IPS-15b (cell line): ENCODE measurements at regions not wholly inside any gene's neighbourhood (a gene's known extent, or its start where the extent isn't known, plus 50 kb on each side); places are given as distances from the start of the nearest gene placed in this dataset.
"Not testable (repeated sequence)": the region's sequence is repeated elsewhere in the genome, so short reads cannot be mapped to it uniquely, and the experiment has no call there.

Experiments used
- H3K27me3 ChIP-seq: one replicate; pipeline ENCODE4 v1.6.1; 2013; ENCODE audit warnings: low read length; ENCODE audit not compliant: control insufficient read depth, insufficient read depth
- H3K36me3 ChIP-seq: one replicate; pipeline ENCODE4 v1.6.1; 2013; ENCODE audit warnings: low read length; ENCODE audit not compliant: control insufficient read depth, insufficient read depth
- H3K4me1 ChIP-seq: one replicate; pipeline ENCODE4 v1.6.1; 2013; ENCODE audit warnings: mild to moderate bottlenecking, low read length; ENCODE audit not compliant: control insufficient read depth, insufficient read depth
- H3K4me3 ChIP-seq: one replicate; pipeline ENCODE4 v1.5.1; 2013; ENCODE audit warnings: low read depth, low read length
- H3K9ac ChIP-seq: one replicate; pipeline ENCODE4 v1.6.1; 2013; ENCODE audit warnings: low read depth, mild to moderate bottlenecking, low read length
- H3K9me3 ChIP-seq: one replicate; pipeline ENCODE4 v1.6.1; 2013; ENCODE audit warnings: mild to moderate bottlenecking, low read length; ENCODE audit not compliant: control insufficient read depth, insufficient read depth

DNA sequence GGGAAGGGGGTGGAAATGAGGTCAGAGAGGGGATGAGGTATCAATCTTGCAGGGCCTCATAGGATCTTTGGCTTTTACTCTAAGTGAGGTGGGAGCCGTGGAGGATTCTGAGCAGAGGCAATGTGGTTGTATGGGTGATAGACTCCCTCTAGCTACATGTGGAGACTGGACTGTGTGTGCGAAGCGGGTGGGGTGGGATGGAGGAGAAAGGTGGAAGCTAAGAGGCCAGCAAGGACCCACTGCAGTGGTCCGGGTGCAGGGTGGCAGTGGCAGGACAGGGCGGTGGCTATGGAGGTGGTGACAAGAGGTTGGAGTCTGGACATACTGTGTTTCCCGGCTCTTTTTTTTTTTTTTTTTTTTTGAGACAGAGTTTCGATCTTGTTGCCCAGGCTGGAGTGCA, 62.4 kb upstream of the PTPN1 start:
- Histone ChIP-seq H3K9me3 (no peaks in the 10 kb centered on the region), H3K4me3 (no peak overlapping the region), H3K36me3 (no peaks in the 10 kb centered on the region), H3K4me1 (peaks cover 2% of the 10 kb centered on the region), H3K27me3 (no peaks in the 10 kb centered on the region), H3K9ac (no peak overlapping the region)

GRCh38 chr20:50448625-50449403, 61.4 kb upstream of the PTPN1 start:
- not testable (repeated sequence) for H3K27me3 ChIP-seq, H3K4me3 ChIP-seq, H3K4me1 ChIP-seq, H3K36me3 ChIP-seq, H3K9me3 ChIP-seq, H3K9ac ChIP-seq

- Histone ChIP-seq H3K36me3 (no peaks in the 10 kb centered on the region), H3K4me1 (peaks cover 2% of the 10 kb centered on the region), H3K9ac (no peak overlapping the region), H3K9me3 (no peaks in the 10 kb centered on the region), H3K27me3 (no peaks in the 10 kb centered on the region), H3K4me3 (no peak overlapping the region)
Measured at GRCh38 chr20:50449738-50450492, 60.3 kb upstream of the PTPN1 start.

- H3K4me1 ChIP-seq: peaks cover 2% of the 10 kb centered on the region
- H3K9ac ChIP-seq: no peak overlapping the region
- no peaks in the 10 kb centered on the region for H3K27me3 ChIP-seq
- no peaks in the 10 kb centered on the region for H3K9me3 ChIP-seq
- H3K36me3 ChIP-seq: no peaks in the 10 kb centered on the region
- no peak overlapping the region for H3K4me3 ChIP-seq
Measured at GRCh38 chr20:50450493-50450826, 59.7 kb upstream of the PTPN1 start.

DNA sequence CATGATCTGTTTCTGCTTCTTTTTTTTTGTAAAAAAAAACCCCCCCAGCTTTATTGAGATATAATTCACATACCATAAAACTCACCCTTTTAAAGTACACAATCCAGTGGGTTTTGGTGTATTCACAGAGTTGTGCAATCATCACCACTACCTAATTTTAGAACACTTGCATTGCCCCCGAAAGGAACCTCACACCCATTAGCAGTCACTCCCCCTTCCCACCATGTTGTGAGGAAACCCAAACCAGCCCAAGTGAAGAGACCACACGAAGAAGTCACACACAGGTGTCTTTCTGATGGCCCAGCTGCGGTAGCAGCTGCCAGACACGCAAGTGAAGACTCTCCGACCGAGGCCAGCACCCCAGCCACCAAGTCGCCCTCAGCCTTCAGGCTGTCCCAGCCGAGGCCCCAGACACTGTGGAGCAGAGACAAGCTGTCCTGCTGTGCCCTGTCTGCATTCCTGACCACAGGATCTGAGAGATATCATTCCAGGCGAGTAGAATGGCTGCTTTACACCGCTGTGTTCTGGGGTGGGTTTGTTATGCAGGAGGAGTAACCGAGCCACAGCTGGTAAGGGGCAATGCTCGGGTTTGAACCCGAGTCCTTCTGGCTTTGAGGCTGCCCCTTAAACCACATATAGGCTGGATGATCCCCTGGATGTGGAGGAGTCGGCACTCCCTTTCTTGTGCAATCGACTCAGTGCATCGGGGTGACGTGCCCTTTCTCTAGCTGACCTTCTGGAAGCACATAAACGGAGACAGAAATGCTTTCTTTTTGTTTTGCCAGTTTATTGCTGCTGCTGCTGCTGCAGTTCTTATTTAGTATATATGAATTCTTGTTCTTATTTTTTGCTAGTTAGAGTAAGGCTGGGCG, 59.1 kb upstream of the PTPN1 start:
- Histone ChIP-seq H3K27me3 (no peaks in the 10 kb centered on the region), H3K4me3 (no peak overlapping the region), H3K9ac (no peak overlapping the region), H3K36me3 (no peaks in the 10 kb centered on the region), H3K4me1 (peaks cover 2% of the 10 kb centered on the region), H3K9me3 (no peaks in the 10 kb centered on the region)

DNA sequence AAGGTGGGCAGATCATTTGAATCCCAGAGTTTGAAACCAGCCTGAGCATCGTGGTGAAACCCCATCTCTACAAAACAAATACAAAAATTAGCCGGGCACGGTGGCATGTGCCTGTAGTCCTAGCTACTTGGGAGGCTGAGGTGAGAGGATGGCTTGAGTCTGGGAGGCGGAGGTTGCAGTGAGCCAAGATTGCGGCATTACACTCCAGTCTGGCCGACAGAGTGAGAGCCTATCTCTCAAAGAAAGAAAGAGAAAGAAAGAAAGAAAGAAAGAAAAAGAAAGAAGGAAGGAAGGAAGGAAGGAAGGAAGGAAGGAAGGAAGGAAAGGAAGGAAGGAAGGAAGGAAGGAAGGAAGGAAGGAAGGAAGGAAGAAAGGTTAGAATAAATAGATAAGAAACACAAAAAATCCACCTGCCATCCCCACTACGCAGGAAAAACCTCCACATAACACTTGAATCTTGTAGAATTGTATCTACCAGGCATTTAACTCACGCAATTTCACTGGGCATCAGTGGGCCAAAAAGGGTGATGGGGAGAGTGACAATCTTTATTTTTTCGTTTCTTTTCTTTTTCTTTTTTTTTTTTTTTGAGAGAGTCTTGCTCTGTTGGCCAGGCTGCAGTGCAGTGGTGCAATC, 58.3 kb upstream of the PTPN1 start:
- not testable (repeated sequence) for H3K27me3 ChIP-seq, H3K4me3 ChIP-seq, H3K9ac ChIP-seq

GRCh38 chr20:50453533-50454244, 56.5 kb upstream of the PTPN1 start:
- H3K4me1 ChIP-seq: peaks cover 2% of the 10 kb centered on the region
- no peaks in the 10 kb centered on the region for H3K27me3 ChIP-seq
- no peaks in the 10 kb centered on the region for H3K36me3 ChIP-seq
- H3K4me3 ChIP-seq: no peak overlapping the region
- H3K9me3 ChIP-seq: no peaks in the 10 kb centered on the region
- no peak overlapping the region for H3K9ac ChIP-seq

More for the DNA sequence above, 58.3 kb upstream of the PTPN1 start:
- not testable (repeated sequence) for H3K36me3 ChIP-seq, H3K9me3 ChIP-seq, H3K4me1 ChIP-seq

DNA sequence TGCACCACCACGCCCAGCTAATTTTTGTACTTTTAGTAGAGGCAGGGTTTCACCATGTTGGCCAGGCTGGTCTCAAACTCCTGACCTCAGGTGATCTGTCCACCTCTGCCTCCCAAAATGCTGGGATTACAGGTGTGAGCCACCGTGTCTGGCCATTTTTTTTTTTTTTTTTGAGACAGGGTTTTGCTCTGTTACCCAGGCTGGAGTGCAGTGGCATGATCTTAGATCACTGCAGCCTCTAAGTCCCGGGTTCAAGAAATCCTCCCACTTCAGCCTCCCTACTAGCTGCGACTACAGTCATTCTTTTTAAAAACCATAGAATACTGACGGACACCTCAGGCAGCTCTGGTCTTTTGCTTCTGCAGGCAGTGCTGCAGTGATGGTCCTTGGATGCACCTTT, 54.9 kb upstream of the PTPN1 start:
- H3K36me3 ChIP-seq, H3K4me1 ChIP-seq, H3K9ac ChIP-seq, H3K27me3 ChIP-seq, H3K9me3 ChIP-seq, H3K4me3 ChIP-seq: not testable (repeated sequence)

DNA sequence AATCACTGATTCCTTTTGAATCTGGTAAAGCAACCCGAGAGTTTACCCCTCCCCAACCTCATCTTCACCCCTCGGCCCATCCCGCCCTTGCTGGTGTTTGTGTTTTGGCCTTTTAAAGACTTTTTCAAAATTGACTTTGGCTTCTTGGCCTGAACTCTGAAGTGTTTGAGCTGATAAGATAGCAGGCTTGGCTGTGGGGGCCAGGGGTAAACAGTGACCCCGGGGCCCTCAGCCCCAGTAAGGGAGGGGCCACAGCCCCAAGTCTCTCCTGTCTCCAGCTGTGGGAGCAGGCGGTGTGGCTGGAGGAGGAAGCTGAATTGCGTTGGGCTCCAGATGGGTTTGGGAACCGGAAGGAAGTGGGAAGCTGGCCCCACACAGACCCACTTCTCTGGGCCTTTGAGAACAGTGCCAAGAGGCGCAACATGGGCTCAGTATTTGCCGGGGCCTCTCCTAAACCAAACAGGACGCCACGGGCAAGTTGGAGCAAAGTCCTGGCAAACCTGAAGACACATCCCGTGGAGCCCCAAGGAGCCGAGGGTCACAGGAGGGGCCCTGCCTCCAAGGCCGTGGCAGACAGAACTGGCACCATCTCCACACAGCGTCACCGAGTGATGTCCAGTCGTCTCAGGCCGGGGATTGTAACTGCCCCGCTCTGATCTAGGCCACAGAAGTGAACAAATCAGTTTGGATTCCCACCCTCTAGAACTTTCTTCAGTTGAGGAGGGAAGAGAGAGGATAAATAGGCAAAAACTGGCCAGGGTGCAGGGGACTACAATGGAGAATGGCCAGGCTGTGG, 54.3 kb upstream of the PTPN1 start:
- Histone ChIP-seq H3K4me1 (peaks cover 2% of the 10 kb centered on the region), H3K27me3 (no peaks in the 10 kb centered on the region), H3K9me3 (no peaks in the 10 kb centered on the region), H3K36me3 (no peaks in the 10 kb centered on the region), H3K4me3 (no peak overlapping the region), H3K9ac (no peak overlapping the region)

- H3K9ac ChIP-seq: no peak overlapping the region
- no peak overlapping the region for H3K4me3 ChIP-seq
- H3K36me3 ChIP-seq: no peaks in the 10 kb centered on the region
- no peaks in the 10 kb centered on the region for H3K4me1 ChIP-seq
- no peaks in the 10 kb centered on the region for H3K27me3 ChIP-seq
- H3K9me3 ChIP-seq: no peaks in the 10 kb centered on the region
Measured at GRCh38 chr20:50456452-50457324, 53.5 kb upstream of the PTPN1 start.
